TTC549 (cell line): ENCODE measurements at regions not wholly inside any gene's neighbourhood (a gene's known extent, or its start where the extent isn't known, plus 50 kb on each side); places are given as distances from the start of the nearest gene placed in this dataset.
"Not testable (repeated sequence)": the region's sequence is repeated elsewhere in the genome, so short reads cannot be mapped to it uniquely, and the experiment has no call there.

Experiments used
- FAIRE-seq: peaks from 2 replicates; lab custom pipeline; 2012; peaks lifted over from hg19 to GRCh38; lab: Jason Lieb, UNC

- FAIRE-seq, result no peak
These were observed 118.8 kb upstream of the GALNT15 start for GRCh38 chr3:16055606-16056211.

GRCh38 chr3:16056217-16056616, 118.3 kb upstream of the GALNT15 start:
- FAIRE-seq, result no peak

- no peak for FAIRE-seq
These were observed 116.0 kb upstream of the GALNT15 start for GRCh38 chr3:16058521-16058920.

- FAIRE-seq, result no peak
These were observed 115.4 kb upstream of the GALNT15 start for GRCh38 chr3:16059081-16059537.

- no peak for FAIRE-seq
These were observed 114.6 kb upstream of the GALNT15 start for GRCh38 chr3:16059711-16060357.

GRCh38 chr3:16060358-16060852, 114.1 kb upstream of the GALNT15 start:
- no peak for FAIRE-seq

GRCh38 chr3:16060945-16061344, 113.5 kb upstream of the GALNT15 start:
- no peak for FAIRE-seq

GRCh38 chr3:16061491-16061890, 113.0 kb upstream of the GALNT15 start:
- FAIRE-seq, result no peak

GRCh38 chr3:16063603-16064002, 110.9 kb upstream of the GALNT15 start:
- no peak for FAIRE-seq

GRCh38 chr3:16064642-16065414, 109.7 kb upstream of the GALNT15 start:
- no peak for FAIRE-seq

- no peak for FAIRE-seq
These were observed 107.9 kb upstream of the GALNT15 start for GRCh38 chr3:16066545-16066944.

- no peak for FAIRE-seq
These were observed 107.5 kb upstream of the GALNT15 start for GRCh38 chr3:16066975-16067374.

- no peak for FAIRE-seq
These were observed 106.5 kb upstream of the GALNT15 start for GRCh38 chr3:16067837-16068471.

GRCh38 chr3:16069149-16069922, 105.1 kb upstream of the GALNT15 start:
- no peak for FAIRE-seq

GRCh38 chr3:16070707-16071106, 103.8 kb upstream of the GALNT15 start:
- FAIRE-seq, result no peak

- FAIRE-seq, result no peak
These were observed 103.3 kb upstream of the GALNT15 start for GRCh38 chr3:16071206-16071605.

- no peak for FAIRE-seq
These were observed 101.9 kb upstream of the GALNT15 start for GRCh38 chr3:16072420-16073110.

GRCh38 chr3:16073203-16073602, 101.3 kb upstream of the GALNT15 start:
- FAIRE-seq, result no peak

GRCh38 chr3:16073990-16074671, 100.3 kb upstream of the GALNT15 start:
- FAIRE-seq, result not testable (repeated sequence)

- no peak for FAIRE-seq
These were observed 98.8 kb upstream of the GALNT15 start for GRCh38 chr3:16075647-16076046.

- FAIRE-seq, result no peak
These were observed 97.9 kb upstream of the GALNT15 start for GRCh38 chr3:16076564-16076963.
